ENCODE measurements at regions not wholly inside any gene's neighbourhood (a gene's known extent, or its start where the extent isn't known, plus 50 kb on each side); places are given as distances from the start of the nearest gene placed in this dataset.
"Not testable (repeated sequence)": the region's sequence is repeated elsewhere in the genome, so short reads cannot be mapped to it uniquely, and the experiment has no call there.

DNA sequence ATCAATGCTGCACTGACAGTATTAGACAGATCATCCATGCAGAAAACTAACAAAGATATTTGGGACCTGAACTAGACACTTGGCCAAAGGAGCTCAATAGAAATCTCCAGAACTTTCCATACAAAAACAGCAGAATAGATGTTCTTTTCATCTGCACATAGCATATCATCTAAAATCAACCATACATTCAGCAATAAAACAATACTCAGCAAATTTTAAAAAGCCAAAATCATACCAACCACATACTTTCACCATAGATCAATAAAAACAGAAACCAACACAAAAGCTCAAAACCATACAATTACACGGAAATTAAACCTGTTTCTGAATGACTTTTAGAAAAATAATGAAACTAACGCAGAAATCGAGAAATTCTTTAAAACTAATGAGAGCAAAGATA is 592.6 kb downstream of the SLITRK5 start:
- Histone ChIP-seq H3K27me3 (replicated peaks in 2 of 5; ENCODE audit: control insufficient read depth in 4 of 5, insufficient read depth in 5 of 5, low read length in 4 of 5) (no peaks in the 10 kb centered on the region), H3K4me1 (ENCODE audit: control extremely low read depth in 1 of 4, control insufficient read depth in 4 of 4, insufficient read depth in 4 of 4, low read length in 3 of 4) (no peaks in the 10 kb centered on the region), H3K27ac (ENCODE audit: insufficient read depth in 1 of 2, low read depth in 1 of 2, low read length in 2 of 2, poor library complexity in 1 of 2, severe bottlenecking in 2 of 2) (no peak overlapping the region), H3K9me3 (ENCODE audit: control extremely low read depth in 1 of 5, control insufficient read depth in 4 of 5, insufficient read depth in 2 of 5, low read depth in 1 of 5, low read length in 4 of 5) (peaks cover 0 to 2% (median 0%) of the 10 kb centered on the region in 5 experiments), H3K4me3 (ENCODE audit: control insufficient read depth in 1 of 7, extremely low read depth in 1 of 7, insufficient read depth in 4 of 7, low read depth in 2 of 7, low read length in 6 of 7) (no peak overlapping the region), H3K36me3 (ENCODE audit: control insufficient read depth in 4 of 4, insufficient read depth in 4 of 4, low read length in 3 of 4) (no peaks in the 10 kb centered on the region)
- ChIA-PET CTCF (no interaction called here), POLR2A (no interaction called here)
- DNase-seq: no peak
- WGBS (ENCODE audit: insufficient coverage): 95% methylated on average over 3 of the region's 3 CpGs

DNA sequence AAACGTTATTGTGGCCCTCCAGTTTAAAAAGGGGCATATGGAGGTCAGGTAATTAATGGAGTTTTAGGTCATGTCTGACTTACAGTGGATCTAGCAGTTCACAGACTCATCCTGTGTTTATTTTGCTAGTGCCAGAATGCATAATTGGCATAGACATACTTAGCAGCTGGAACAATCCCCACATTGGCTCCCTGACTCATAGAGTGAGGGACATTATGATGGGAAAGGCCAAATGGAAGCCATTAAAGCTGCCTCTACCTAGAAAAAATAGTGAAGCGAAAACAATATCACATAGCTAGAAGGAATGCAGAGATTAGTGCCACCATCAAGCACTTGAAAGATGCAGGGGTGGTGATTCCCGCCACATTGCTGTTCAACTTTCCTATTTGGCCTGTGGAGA is 610.7 kb downstream of the SLITRK5 start:
- peaks cover 0 to 3% (median 0%) of the 10 kb centered on the region in 5 experiments for H3K9me3 ChIP-seq (ENCODE audit: control extremely low read depth in 1 of 5, control insufficient read depth in 4 of 5, insufficient read depth in 2 of 5, low read depth in 1 of 5, low read length in 4 of 5)
- WGBS (ENCODE audit: insufficient coverage): 94% methylated on average over 3 of the region's 3 CpGs
- H3K4me3 ChIP-seq (ENCODE audit: control insufficient read depth in 1 of 7, extremely low read depth in 1 of 7, insufficient read depth in 4 of 7, low read depth in 2 of 7, low read length in 6 of 7): no peak overlapping the region
- no peaks in the 10 kb centered on the region for H3K27me3 ChIP-seq (replicated peaks in 2 of 5; ENCODE audit: control insufficient read depth in 4 of 5, insufficient read depth in 5 of 5, low read length in 4 of 5)
- ChIA-PET CTCF (no interaction called here), POLR2A (no interaction called here)
- no peaks in the 10 kb centered on the region for H3K4me1 ChIP-seq (ENCODE audit: control extremely low read depth in 1 of 4, control insufficient read depth in 4 of 4, insufficient read depth in 4 of 4, low read length in 3 of 4)
- H3K36me3 ChIP-seq (ENCODE audit: control insufficient read depth in 4 of 4, insufficient read depth in 4 of 4, low read length in 3 of 4): no peaks in the 10 kb centered on the region
- DNase-seq: no peak
- no peak overlapping the region for H3K27ac ChIP-seq (ENCODE audit: insufficient read depth in 1 of 2, low read depth in 1 of 2, low read length in 2 of 2, poor library complexity in 1 of 2, severe bottlenecking in 2 of 2)

DNA sequence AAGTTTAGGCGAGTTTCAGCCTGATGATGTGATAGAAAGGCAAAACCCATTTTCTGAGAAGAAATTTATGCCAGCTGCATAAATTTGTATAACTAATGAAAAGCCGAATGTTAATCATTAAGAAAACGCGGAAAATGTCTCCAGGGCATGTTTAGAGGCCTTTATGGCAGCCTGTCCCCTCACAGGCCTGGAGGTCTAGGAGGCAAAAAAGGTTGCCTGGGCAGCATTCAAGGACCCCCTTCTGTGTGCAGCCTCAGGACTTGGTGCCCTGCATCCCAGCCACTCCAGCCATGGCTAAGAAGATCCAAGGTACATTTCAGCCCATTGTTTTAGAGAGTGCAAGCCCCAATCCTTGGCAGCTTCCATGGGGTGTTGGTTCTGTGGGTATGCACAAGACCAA is 614.2 kb downstream of the SLITRK5 start:
- WGBS (ENCODE audit: insufficient coverage): 97% methylated on average over 4 of the region's 4 CpGs
- DNase-seq: no peak

DNA sequence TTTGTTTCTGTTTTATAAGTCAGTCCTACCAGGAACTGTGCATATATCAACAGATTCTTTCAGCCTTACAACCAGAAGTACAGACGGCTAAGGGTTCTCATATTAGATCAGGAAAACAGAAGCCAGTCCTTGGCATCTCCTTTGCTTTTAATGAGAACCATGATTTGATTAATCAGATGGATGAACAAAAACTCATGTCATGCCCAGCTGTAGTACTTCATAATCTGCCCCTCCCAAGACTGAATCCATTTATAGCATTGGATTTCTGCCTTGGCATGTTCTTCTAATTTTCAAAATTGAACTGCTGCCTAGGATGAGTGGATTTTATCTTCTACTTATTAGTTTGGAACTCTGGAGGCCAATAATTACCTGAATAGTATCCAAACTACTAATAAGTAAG is 617.2 kb downstream of the SLITRK5 start:
- ChIA-PET POLR2A (no interaction called here), CTCF (no interaction called here)
- peaks cover 0 to 5% (median 0%) of the 10 kb centered on the region in 5 experiments for H3K9me3 ChIP-seq (ENCODE audit: control extremely low read depth in 1 of 5, control insufficient read depth in 4 of 5, insufficient read depth in 2 of 5, low read depth in 1 of 5, low read length in 4 of 5)
- no peak overlapping the region for H3K4me3 ChIP-seq (ENCODE audit: control insufficient read depth in 1 of 7, extremely low read depth in 1 of 7, insufficient read depth in 4 of 7, low read depth in 2 of 7, low read length in 6 of 7)
- no CpG with 5 or more reads among the region's 1 CpG for WGBS (ENCODE audit: insufficient coverage)
- no peaks in the 10 kb centered on the region for H3K27me3 ChIP-seq (replicated peaks in 2 of 5; ENCODE audit: control insufficient read depth in 4 of 5, insufficient read depth in 5 of 5, low read length in 4 of 5)
- no peaks in the 10 kb centered on the region for H3K4me1 ChIP-seq (ENCODE audit: control extremely low read depth in 1 of 4, control insufficient read depth in 4 of 4, insufficient read depth in 4 of 4, low read length in 3 of 4)
- H3K27ac ChIP-seq (ENCODE audit: insufficient read depth in 1 of 2, low read depth in 1 of 2, low read length in 2 of 2, poor library complexity in 1 of 2, severe bottlenecking in 2 of 2): no peak overlapping the region
- no peak for DNase-seq
- no peaks in the 10 kb centered on the region for H3K36me3 ChIP-seq (ENCODE audit: control insufficient read depth in 4 of 4, insufficient read depth in 4 of 4, low read length in 3 of 4)

More for the DNA sequence above, 614.2 kb downstream of the SLITRK5 start:
- Histone ChIP-seq H3K36me3 (ENCODE audit: control insufficient read depth in 4 of 4, insufficient read depth in 4 of 4, low read length in 3 of 4) (no peaks in the 10 kb centered on the region), H3K4me1 (ENCODE audit: control extremely low read depth in 1 of 4, control insufficient read depth in 4 of 4, insufficient read depth in 4 of 4, low read length in 3 of 4) (no peaks in the 10 kb centered on the region), H3K4me3 (ENCODE audit: control insufficient read depth in 1 of 7, extremely low read depth in 1 of 7, insufficient read depth in 4 of 7, low read depth in 2 of 7, low read length in 6 of 7) (no peak overlapping the region), H3K27me3 (replicated peaks in 2 of 5; ENCODE audit: control insufficient read depth in 4 of 5, insufficient read depth in 5 of 5, low read length in 4 of 5) (no peaks in the 10 kb centered on the region), H3K27ac (ENCODE audit: insufficient read depth in 1 of 2, low read depth in 1 of 2, low read length in 2 of 2, poor library complexity in 1 of 2, severe bottlenecking in 2 of 2) (no peak overlapping the region), H3K9me3 (ENCODE audit: control extremely low read depth in 1 of 5, control insufficient read depth in 4 of 5, insufficient read depth in 2 of 5, low read depth in 1 of 5, low read length in 4 of 5) (peaks cover 0 to 4% (median 0%) of the 10 kb centered on the region in 5 experiments)
- ChIA-PET CTCF (no interaction called here), POLR2A (no interaction called here)

DNA sequence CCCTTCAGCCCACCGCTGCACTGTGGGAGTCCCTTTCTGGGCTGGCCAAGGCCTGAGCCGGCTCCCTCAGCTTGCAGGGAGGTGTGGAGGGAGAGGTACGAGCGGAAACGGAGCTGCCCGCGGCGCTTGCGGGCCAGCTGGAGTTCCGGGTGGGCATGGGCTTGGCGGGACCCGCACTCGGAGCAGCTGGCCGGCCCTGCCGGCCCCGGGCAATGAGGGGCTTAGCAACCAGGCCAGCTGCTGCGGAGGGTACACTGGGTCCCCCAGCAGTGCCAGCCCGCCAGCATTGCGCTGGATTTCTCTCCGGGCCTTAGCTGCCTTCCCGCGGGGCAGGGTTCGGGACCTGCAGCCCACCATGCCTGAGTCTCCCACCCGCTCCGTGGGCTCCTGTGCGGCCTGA is 620.6 kb downstream of the SLITRK5 start:
- 98% methylated on average over 17 of the region's 26 CpGs for WGBS (ENCODE audit: insufficient coverage)
- H3K9me3 ChIP-seq (ENCODE audit: control extremely low read depth in 1 of 5, control insufficient read depth in 4 of 5, insufficient read depth in 2 of 5, low read depth in 1 of 5, low read length in 4 of 5); H3K4me3 ChIP-seq (ENCODE audit: control insufficient read depth in 1 of 7, extremely low read depth in 1 of 7, insufficient read depth in 4 of 7, low read depth in 2 of 7, low read length in 6 of 7); H3K4me1 ChIP-seq (ENCODE audit: control extremely low read depth in 1 of 4, control insufficient read depth in 4 of 4, insufficient read depth in 4 of 4, low read length in 3 of 4); H3K27me3 ChIP-seq (replicated peaks in 2 of 5; ENCODE audit: control insufficient read depth in 4 of 5, insufficient read depth in 5 of 5, low read length in 4 of 5); H3K36me3 ChIP-seq (ENCODE audit: control insufficient read depth in 4 of 4, insufficient read depth in 4 of 4, low read length in 3 of 4); CTCF ChIA-PET; H3K27ac ChIP-seq (ENCODE audit: insufficient read depth in 1 of 2, low read depth in 1 of 2, low read length in 2 of 2, poor library complexity in 1 of 2, severe bottlenecking in 2 of 2); POLR2A ChIA-PET; DNase-seq: not testable (repeated sequence)

DNA sequence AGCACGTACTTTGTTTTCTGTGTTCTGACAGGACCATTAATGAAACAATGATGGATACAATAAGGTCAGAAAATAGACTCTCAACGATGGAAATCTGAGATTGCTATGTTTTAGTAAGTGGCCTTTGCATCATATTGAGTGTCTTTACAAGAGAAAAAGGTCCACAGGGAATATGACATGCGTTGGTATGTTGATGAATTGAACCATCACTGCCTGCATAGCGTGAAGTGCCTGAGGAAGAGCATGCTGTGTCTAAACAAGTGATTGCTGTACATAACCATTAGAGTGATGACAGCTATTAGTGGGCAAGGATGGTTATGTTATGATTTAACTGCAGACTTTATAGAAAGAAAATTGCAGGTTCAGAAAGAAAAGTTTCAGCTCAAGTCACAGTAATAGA is 623.2 kb downstream of the SLITRK5 start:
- Histone ChIP-seq H3K9me3 (ENCODE audit: control extremely low read depth in 1 of 5, control insufficient read depth in 4 of 5, insufficient read depth in 2 of 5, low read depth in 1 of 5, low read length in 4 of 5) (peaks cover 0 to 3% (median 0%) of the 10 kb centered on the region in 5 experiments), H3K4me1 (ENCODE audit: control extremely low read depth in 1 of 4, control insufficient read depth in 4 of 4, insufficient read depth in 4 of 4, low read length in 3 of 4) (no peaks in the 10 kb centered on the region), H3K27me3 (replicated peaks in 2 of 5; ENCODE audit: control insufficient read depth in 4 of 5, insufficient read depth in 5 of 5, low read length in 4 of 5) (no peaks in the 10 kb centered on the region), H3K36me3 (ENCODE audit: control insufficient read depth in 4 of 4, insufficient read depth in 4 of 4, low read length in 3 of 4) (no peaks in the 10 kb centered on the region), H3K4me3 (ENCODE audit: control insufficient read depth in 1 of 7, extremely low read depth in 1 of 7, insufficient read depth in 4 of 7, low read depth in 2 of 7, low read length in 6 of 7) (no peak overlapping the region), H3K27ac (ENCODE audit: insufficient read depth in 1 of 2, low read depth in 1 of 2, low read length in 2 of 2, poor library complexity in 1 of 2, severe bottlenecking in 2 of 2) (no peak overlapping the region)
- POLR2A ChIA-PET: no interaction called here
- DNase-seq: no peak
- WGBS (ENCODE audit: insufficient coverage): 93% methylated on average over 3 of the region's 4 CpGs
- CTCF ChIA-PET: no interaction called here

DNA sequence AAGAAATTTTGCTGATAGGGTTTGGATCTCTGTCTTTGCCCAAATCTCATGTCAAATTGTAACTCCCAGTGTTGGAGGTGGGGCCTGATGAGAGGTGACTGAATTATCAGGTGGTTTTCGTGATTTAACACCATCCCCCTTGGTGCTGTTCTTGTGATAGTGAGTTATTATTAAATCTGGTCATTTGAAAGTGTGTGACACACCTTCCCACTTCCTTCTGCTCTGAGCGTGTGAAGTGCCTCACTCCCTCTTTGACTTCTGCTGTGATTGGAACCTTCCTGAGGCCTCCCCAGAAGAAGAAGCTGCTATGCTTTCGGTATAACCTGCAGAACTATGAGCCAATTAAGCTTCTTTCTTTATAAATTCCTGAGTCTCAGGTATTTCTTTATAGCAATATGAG is 632.0 kb downstream of the SLITRK5 start:
- no peak overlapping the region for H3K27ac ChIP-seq (ENCODE audit: insufficient read depth in 1 of 2, low read depth in 1 of 2, low read length in 2 of 2, poor library complexity in 1 of 2, severe bottlenecking in 2 of 2)
- peaks cover 0 to 3% (median 0%) of the 10 kb centered on the region in 5 experiments for H3K9me3 ChIP-seq (ENCODE audit: control extremely low read depth in 1 of 5, control insufficient read depth in 4 of 5, insufficient read depth in 2 of 5, low read depth in 1 of 5, low read length in 4 of 5)
- ChIA-PET POLR2A (no interaction called here), CTCF (no interaction called here)
- DNase-seq: peak in 2 of 3 donors; percentile 6
- no peaks in the 10 kb centered on the region for H3K36me3 ChIP-seq (ENCODE audit: control insufficient read depth in 4 of 4, insufficient read depth in 4 of 4, low read length in 3 of 4)
- H3K4me1 ChIP-seq (ENCODE audit: control extremely low read depth in 1 of 4, control insufficient read depth in 4 of 4, insufficient read depth in 4 of 4, low read length in 3 of 4): peaks cover 0 to 4% (median 2%) of the 10 kb centered on the region in 4 experiments
- H3K27me3 ChIP-seq (replicated peaks in 2 of 5; ENCODE audit: control insufficient read depth in 4 of 5, insufficient read depth in 5 of 5, low read length in 4 of 5): no peaks in the 10 kb centered on the region
- 69% methylated on average over 2 of the region's 3 CpGs for WGBS (ENCODE audit: insufficient coverage)
- H3K4me3 ChIP-seq (ENCODE audit: control insufficient read depth in 1 of 7, extremely low read depth in 1 of 7, insufficient read depth in 4 of 7, low read depth in 2 of 7, low read length in 6 of 7): no peak overlapping the region
